IMR-90 (cell line): ENCODE measurements at regions not wholly inside any gene's neighbourhood (a gene's known extent, or its start where the extent isn't known, plus 50 kb on each side); places are given as distances from the start of the nearest gene placed in this dataset.

Experiments used
- ATAC-seq: fragments of 200-7000 bp; cut with Tn5 transposase; 2 replicates; pipeline ENCODE4 v1.9.1; 2020; ENCODE audit warnings: low read depth, mild to moderate bottlenecking, moderate library complexity
- BruUV-seq: library from RNA; stranded (reverse); fragments of 400-500 nt; replicated peaks from 2 replicates; lab custom pipeline; 2021; lab: Mats Ljungman, UMichigan
- CTCF ChIA-PET: fragments of 300-600 bp; formaldehyde crosslinking; extraction: SDS; loops from one replicate; lab custom pipeline; 2021; ENCODE audit warnings: antibody characterized with exemption; lab: Yijun Ruan, JAX
- POLR2A ChIA-PET: fragments of 300-600 bp; sonication (Branson Sonifier 250); formaldehyde crosslinking; loops from one replicate; lab custom pipeline; 2022; ENCODE audit warnings: antibody characterized with exemption; ENCODE audit not compliant: unreplicated experiment; lab: Charles Lee
- DNase-seq: peaks from one replicate; pipeline ENCODE4 v3.0.0; 2013
- H2AFZ ChIP-seq: replicated peaks from 2 replicates; pipeline ENCODE3; 2013; ENCODE audit warnings: low read length, mild to moderate bottlenecking; ENCODE audit not compliant: poor library complexity
- H2AK5ac ChIP-seq: 2 replicates; pipeline ENCODE4 v1.6.1; 2013; ENCODE audit warnings: low read depth, low read length, inconsistent platforms
- H2AK9ac ChIP-seq: replicated peaks from 2 replicates; pipeline ENCODE3; 2013; ENCODE audit warnings: mild to moderate bottlenecking, low read depth, low read length, moderate library complexity; ENCODE audit not compliant: poor library complexity
- H2BK120ac ChIP-seq: 2 replicates; pipeline ENCODE4 v1.6.1; 2013; ENCODE audit warnings: low read depth, low read length, inconsistent platforms
- H2BK15ac ChIP-seq: 3 replicates; pipeline ENCODE4 v1.6.1; 2013; ENCODE audit warnings: low read depth, low read length, inconsistent platforms
- H2BK20ac ChIP-seq: 2 replicates; pipeline ENCODE4 v1.6.1; 2013; ENCODE audit warnings: low read depth, mild to moderate bottlenecking, inconsistent platforms, low read length, moderate library complexity
- H2BK5ac ChIP-seq: 2 replicates; pipeline ENCODE4 v1.6.1; 2013; ENCODE audit warnings: mild to moderate bottlenecking, low read depth, low read length, inconsistent platforms; ENCODE audit not compliant: poor library complexity, severe bottlenecking
- H3K14ac ChIP-seq: replicated peaks from 2 replicates; pipeline ENCODE4 v1.6.1; 2013; ENCODE audit warnings: low read depth, low read length, inconsistent platforms
- H3K18ac ChIP-seq: 2 replicates; pipeline ENCODE4 v1.6.1; 2013; ENCODE audit warnings: low read depth, low read length, control low read depth
- H3K23ac ChIP-seq: 2 replicates; pipeline ENCODE4 v1.6.1; 2013; ENCODE audit warnings: low read depth, low read length, inconsistent platforms
- H3K27ac ChIP-seq: 2 replicates; pipeline ENCODE4 v1.5.1; 2013; ENCODE audit warnings: mild to moderate bottlenecking, control low read depth, low read length; ENCODE audit not compliant: insufficient read depth
- H3K27me3 ChIP-seq: 2 replicates; pipeline ENCODE4 v1.6.1; 2013; ENCODE audit warnings: low read length; ENCODE audit not compliant: control insufficient read depth, insufficient read depth
- H3K36me3 ChIP-seq: 2 replicates; pipeline ENCODE4 v1.6.1; 2013; ENCODE audit warnings: low read length, mixed read lengths; ENCODE audit not compliant: control insufficient read depth, insufficient read depth
- H3K4ac ChIP-seq: 2 replicates; pipeline ENCODE4 v1.6.1; 2013; ENCODE audit warnings: low read depth, low read length, inconsistent platforms
- H3K4me1 ChIP-seq: 2 replicates; pipeline ENCODE4 v1.6.1; 2013; ENCODE audit warnings: low read length, mixed read lengths; ENCODE audit not compliant: control insufficient read depth, insufficient read depth
- H3K4me2 ChIP-seq: 2 replicates; pipeline ENCODE4 v1.6.1; 2013; ENCODE audit warnings: low read depth, mild to moderate bottlenecking, control low read depth, low read length, moderate library complexity
- H3K4me3 ChIP-seq: 2 replicates; pipeline ENCODE4 v1.5.1; 2013; ENCODE audit warnings: low read depth, mild to moderate bottlenecking, control low read depth, low read length, moderate library complexity; ENCODE audit not compliant: insufficient read depth
- H3K56ac ChIP-seq: 2 replicates; pipeline ENCODE4 v1.6.1; 2013; ENCODE audit warnings: low read length, inconsistent platforms; ENCODE audit not compliant: insufficient read depth; ENCODE audit errors: extremely low read depth
- H3K79me1 ChIP-seq, 2 experiments: 2 replicates each; pipeline ENCODE4 v1.6.1; 2013; ENCODE audit warnings: low read length in 2 of 2, inconsistent platforms in 1 of 2, low read depth in 1 of 2
- H3K9ac ChIP-seq: 2 replicates; pipeline ENCODE4 v1.6.1; 2013; ENCODE audit warnings: low read depth, low read length, control low read depth
- H3K9me1 ChIP-seq: 2 replicates; pipeline ENCODE4 v1.6.1; 2013; ENCODE audit warnings: low read length, inconsistent platforms; ENCODE audit not compliant: insufficient read depth
- H3K9me3 ChIP-seq: 2 replicates; pipeline ENCODE4 v1.6.1; 2013; ENCODE audit warnings: low read length; ENCODE audit not compliant: control insufficient read depth, insufficient read depth
- H4K20me1 ChIP-seq: 2 replicates; pipeline ENCODE4 v1.6.1; 2013; ENCODE audit warnings: low read length, inconsistent platforms; ENCODE audit not compliant: insufficient read depth
- H4K5ac ChIP-seq: 2 replicates; pipeline ENCODE4 v1.6.1; 2013; ENCODE audit warnings: mild to moderate bottlenecking, low read depth, low read length, control low read depth
- H4K8ac ChIP-seq, 2 experiments: 2 replicates each; pipeline ENCODE4 v1.6.1; 2013; ENCODE audit warnings: low read depth in 2 of 2, low read length in 2 of 2, control low read depth in 1 of 2, inconsistent platforms in 1 of 2
- H4K91ac ChIP-seq: 2 replicates; pipeline ENCODE4 v1.6.1; 2013; ENCODE audit warnings: low read depth, low read length, inconsistent platforms; ENCODE audit not compliant: insufficient read depth
- BHLHE40 ChIP-seq: fragments of 150-350 bp; IDR thresholded peaks from 2 replicates; pipeline ENCODE4 v1.6.1; 2016; ENCODE audit warnings: mild to moderate bottlenecking, low read depth, low read length
- CEBPB ChIP-seq: IDR thresholded peaks from 2 replicates; pipeline ENCODE4 v1.6.1; 2012; ENCODE audit warnings: low read depth, low read length, improper control_type of control experiment
- CHD1 ChIP-seq: IDR thresholded peaks from 2 replicates; pipeline ENCODE4 v1.6.1; 2012; ENCODE audit warnings: low read depth, low read length, improper control_type of control experiment
- FOS ChIP-seq: fragments of 150-350 bp; IDR thresholded peaks from 2 replicates; pipeline ENCODE4 v1.6.1; 2016; ENCODE audit warnings: low read depth, low read length
- MAFK ChIP-seq: IDR thresholded peaks from 2 replicates; pipeline ENCODE4 v1.6.1; 2012; ENCODE audit warnings: low read depth, low read length, improper control_type of control experiment
- MAZ ChIP-seq: IDR thresholded peaks from 2 replicates; pipeline ENCODE4 v1.6.1; 2012; ENCODE audit warnings: low read depth, mild to moderate bottlenecking, low read length, improper control_type of control experiment, moderate library complexity, borderline replicate concordance
- MXI1 ChIP-seq: IDR thresholded peaks from 2 replicates; pipeline ENCODE4 v1.6.1; 2012; ENCODE audit warnings: low read depth, mild to moderate bottlenecking, low read length, moderate library complexity, borderline replicate concordance
- POLR2A ChIP-seq: IDR thresholded peaks from 2 replicates; pipeline ENCODE4 v1.6.1; 2012; ENCODE audit warnings: mild to moderate bottlenecking, low read depth, low read length
- RAD21 ChIP-seq: IDR thresholded peaks from 2 replicates; pipeline ENCODE4 v1.6.1; 2012; ENCODE audit warnings: low read length, improper control_type of control experiment
- RCOR1 ChIP-seq: IDR thresholded peaks from 2 replicates; pipeline ENCODE4 v1.6.1; 2012; ENCODE audit warnings: mild to moderate bottlenecking, low read length, improper control_type of control experiment; ENCODE audit not compliant: insufficient replicate concordance
- SMC3 ChIP-seq: fragments of 150-350 bp; IDR thresholded peaks from 2 replicates; pipeline ENCODE4 v1.6.1; 2016; ENCODE audit warnings: low read depth, mild to moderate bottlenecking, antibody characterized with exemption, low read length, moderate library complexity
- WGBS, 2 experiments: methylation state at CpG; one replicate each; pipeline versions ENCODE4 v1.1.5 to v1.1.7; 2013; ENCODE audit warnings: missing lambda C conversion rate in 2 of 2; ENCODE audit not compliant: insufficient read length in 1 of 2; ENCODE audit errors: extremely low coverage in 2 of 2; 5-methylcytosine and 5-hydroxymethylcytosine counted together
- dilution Hi-C: fragments of 300-500 bp; cut with HindIII; formaldehyde crosslinking; loops from one replicate; pipeline ENCODE4 v1.14.3; 2018; ENCODE audit warnings: low sequenced_read_pairs; ENCODE audit not compliant: unreplicated experiment
- in situ Hi-C: fragments of 300-500 bp; cut with MboI; formaldehyde crosslinking; loops from 3 replicates; pipeline ENCODE4 v1.14.3; 2019; ENCODE audit warnings: low sequenced_read_pairs, inconsistent platforms, mixed read lengths
- intact Hi-C: fragments of 100-400 bp; cut with micrococcal nuclease; formaldehyde crosslinking; loops from 2 replicates; pipeline ENCODE4 v1.10.0; 2022
- TF ChIP-seq, protein P1 (sequence below): fragments of 150-350 bp; IDR thresholded peaks from 2 replicates; pipeline ENCODE4 v1.6.1; 2017; ENCODE audit warnings: mild to moderate bottlenecking, antibody characterized with exemption, low read length, low read depth
- TF ChIP-seq, protein P2 (sequence below): fragments of 150-350 bp; IDR thresholded peaks from 2 replicates; pipeline ENCODE4 v1.6.1; 2016; ENCODE audit warnings: low read depth, mild to moderate bottlenecking, low read length, moderate library complexity, borderline replicate concordance

DNA sequence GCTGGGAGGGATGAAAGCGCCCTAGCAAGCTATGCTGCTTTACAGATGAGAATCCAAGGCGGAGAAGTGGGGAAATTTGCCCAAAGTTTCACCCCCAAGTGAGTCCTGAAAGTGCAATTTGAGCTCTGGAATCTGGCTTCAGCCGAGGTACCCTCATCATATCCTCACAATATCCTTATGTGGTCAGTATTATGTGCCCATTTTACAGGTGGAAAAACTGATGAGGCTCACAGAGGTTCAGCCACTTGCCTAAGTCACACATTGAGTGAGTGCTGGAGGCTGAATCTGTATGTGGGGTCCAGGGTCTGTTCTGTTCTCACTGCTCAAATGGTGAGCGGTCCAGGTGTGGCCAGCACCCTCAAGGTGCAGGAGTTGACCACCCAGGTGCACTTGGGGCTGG is 85.3 kb downstream of the MATN1 start:
- Histone ChIP-seq H3K4me1 (no peaks in the 10 kb centered on the region), H2BK120ac (no peak overlapping the region), H2BK20ac (no peak overlapping the region), H4K5ac (no peak overlapping the region), H3K27ac (no peak overlapping the region), H2AFZ (no peak overlapping the region), H2AK5ac (no peak overlapping the region), H3K27me3 (peaks cover 3% of the 10 kb centered on the region; the same call in 1 of the 2 replicates), H4K8ac (no peak overlapping the region), H3K4ac (no peak overlapping the region), H3K14ac (no peak overlapping the region), H3K79me1 (no peaks in the 10 kb centered on the region), H3K36me3 (no peaks in the 10 kb centered on the region), H3K9ac (no peak overlapping the region), H2AK9ac (no peak overlapping the region), H2BK5ac (no peak overlapping the region), H2BK15ac (no peak overlapping the region), H3K9me3 (no peaks in the 10 kb centered on the region), H4K20me1 (no peaks in the 10 kb centered on the region), H3K9me1 (no peaks in the 10 kb centered on the region), H4K91ac (no peak overlapping the region), H3K56ac (no peak overlapping the region), H3K23ac (no peak overlapping the region), H3K4me2 (no peak overlapping the region), H3K4me3 (no peak overlapping the region), H3K18ac (no peak overlapping the region)
- dilution Hi-C loops: no loop called here
- in situ Hi-C loops: no loop called here
- WGBS, 2 experiments: no CpG with 5 or more reads among the region's 4 CpGs
- CTCF ChIA-PET: no interaction called here
- TF ChIP-seq FOS (no peak), CEBPB (no peak), BHLHE40 (no peak), SMC3 (no peak), RCOR1 (no peak), MAFK (no peak), POLR2A (no peak), MAZ (no peak), CHD1 (no peak), RAD21 (no peak), MXI1 (no peak)
- TF ChIP-seq, protein P1, sequence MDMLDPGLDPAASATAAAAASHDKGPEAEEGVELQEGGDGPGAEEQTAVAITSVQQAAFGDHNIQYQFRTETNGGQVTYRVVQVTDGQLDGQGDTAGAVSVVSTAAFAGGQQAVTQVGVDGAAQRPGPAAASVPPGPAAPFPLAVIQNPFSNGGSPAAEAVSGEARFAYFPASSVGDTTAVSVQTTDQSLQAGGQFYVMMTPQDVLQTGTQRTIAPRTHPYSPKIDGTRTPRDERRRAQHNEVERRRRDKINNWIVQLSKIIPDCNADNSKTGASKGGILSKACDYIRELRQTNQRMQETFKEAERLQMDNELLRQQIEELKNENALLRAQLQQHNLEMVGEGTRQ: no peak
- TF ChIP-seq, protein P2, sequence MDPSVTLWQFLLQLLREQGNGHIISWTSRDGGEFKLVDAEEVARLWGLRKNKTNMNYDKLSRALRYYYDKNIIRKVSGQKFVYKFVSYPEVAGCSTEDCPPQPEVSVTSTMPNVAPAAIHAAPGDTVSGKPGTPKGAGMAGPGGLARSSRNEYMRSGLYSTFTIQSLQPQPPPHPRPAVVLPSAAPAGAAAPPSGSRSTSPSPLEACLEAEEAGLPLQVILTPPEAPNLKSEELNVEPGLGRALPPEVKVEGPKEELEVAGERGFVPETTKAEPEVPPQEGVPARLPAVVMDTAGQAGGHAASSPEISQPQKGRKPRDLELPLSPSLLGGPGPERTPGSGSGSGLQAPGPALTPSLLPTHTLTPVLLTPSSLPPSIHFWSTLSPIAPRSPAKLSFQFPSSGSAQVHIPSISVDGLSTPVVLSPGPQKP: no peak
- ATAC-seq (no peak), DNase-seq (no peak)
- BruUV-seq: no TSS peak
- POLR2A ChIA-PET: no interaction called here
- intact Hi-C loops: no loop called here
